22Rv1 (cell line): ENCODE measurements at regions not wholly inside any gene's neighbourhood (a gene's known extent, or its start where the extent isn't known, plus 50 kb on each side); places are given as distances from the start of the nearest gene placed in this dataset.

ENCODE experiments used
- ZFX ChIP-seq: fragments of 450-650 bp; IDR thresholded peaks from 2 replicates; pipeline ENCODE4 v1.6.1; 2017; ENCODE audit warnings: antibody characterized with exemption, borderline replicate concordance
- TF ChIP-seq, protein P1 (sequence below): fragments of 450-650 bp; IDR thresholded peaks from 2 replicates; pipeline ENCODE4 v1.5.1; 2017; ENCODE audit warnings: mild to moderate bottlenecking

GRCh38 chr17:79511471-79511870 is 99.4 kb downstream of the RBFOX3 start:
- TF ChIP-seq, protein P1, sequence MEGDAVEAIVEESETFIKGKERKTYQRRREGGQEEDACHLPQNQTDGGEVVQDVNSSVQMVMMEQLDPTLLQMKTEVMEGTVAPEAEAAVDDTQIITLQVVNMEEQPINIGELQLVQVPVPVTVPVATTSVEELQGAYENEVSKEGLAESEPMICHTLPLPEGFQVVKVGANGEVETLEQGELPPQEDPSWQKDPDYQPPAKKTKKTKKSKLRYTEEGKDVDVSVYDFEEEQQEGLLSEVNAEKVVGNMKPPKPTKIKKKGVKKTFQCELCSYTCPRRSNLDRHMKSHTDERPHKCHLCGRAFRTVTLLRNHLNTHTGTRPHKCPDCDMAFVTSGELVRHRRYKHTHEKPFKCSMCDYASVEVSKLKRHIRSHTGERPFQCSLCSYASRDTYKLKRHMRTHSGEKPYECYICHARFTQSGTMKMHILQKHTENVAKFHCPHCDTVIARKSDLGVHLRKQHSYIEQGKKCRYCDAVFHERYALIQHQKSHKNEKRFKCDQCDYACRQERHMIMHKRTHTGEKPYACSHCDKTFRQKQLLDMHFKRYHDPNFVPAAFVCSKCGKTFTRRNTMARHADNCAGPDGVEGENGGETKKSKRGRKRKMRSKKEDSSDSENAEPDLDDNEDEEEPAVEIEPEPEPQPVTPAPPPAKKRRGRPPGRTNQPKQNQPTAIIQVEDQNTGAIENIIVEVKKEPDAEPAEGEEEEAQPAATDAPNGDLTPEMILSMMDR: no peak
- TF ChIP-seq ZFX: no peak
